GDM1 (cell line): ENCODE measurements at regions not wholly inside any gene's neighbourhood (a gene's known extent, or its start where the extent isn't known, plus 50 kb on each side); places are given as distances from the start of the nearest gene placed in this dataset.
"Not testable (repeated sequence)": the region's sequence is repeated elsewhere in the genome, so short reads cannot be mapped to it uniquely, and the experiment has no call there.

ENCODE experiments used
- DNase-seq: peaks from one replicate; lab custom pipeline; 2025; lab: John Stamatoyannopoulos, UW

DNA sequence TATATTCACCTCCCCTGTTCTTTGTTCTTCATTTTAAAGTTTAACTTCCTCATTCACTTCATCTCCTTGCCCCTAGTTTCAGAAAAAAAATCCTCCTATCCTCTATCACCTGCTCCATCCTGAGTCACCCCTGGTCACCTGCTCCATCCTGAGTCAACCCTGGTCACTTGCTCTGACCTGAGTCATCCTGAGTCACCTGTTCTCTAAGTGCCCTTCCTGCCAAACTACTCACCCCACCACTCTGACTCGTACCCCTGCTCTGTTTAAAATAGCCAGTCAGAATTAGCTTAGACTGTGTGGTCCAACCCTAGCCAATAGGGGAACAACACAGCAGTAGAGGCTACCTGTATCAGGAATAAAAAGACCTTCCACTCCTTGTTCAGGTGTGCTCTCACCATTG, 716.9 kb downstream of the ZBBX start:
- no peak for DNase-seq

DNA sequence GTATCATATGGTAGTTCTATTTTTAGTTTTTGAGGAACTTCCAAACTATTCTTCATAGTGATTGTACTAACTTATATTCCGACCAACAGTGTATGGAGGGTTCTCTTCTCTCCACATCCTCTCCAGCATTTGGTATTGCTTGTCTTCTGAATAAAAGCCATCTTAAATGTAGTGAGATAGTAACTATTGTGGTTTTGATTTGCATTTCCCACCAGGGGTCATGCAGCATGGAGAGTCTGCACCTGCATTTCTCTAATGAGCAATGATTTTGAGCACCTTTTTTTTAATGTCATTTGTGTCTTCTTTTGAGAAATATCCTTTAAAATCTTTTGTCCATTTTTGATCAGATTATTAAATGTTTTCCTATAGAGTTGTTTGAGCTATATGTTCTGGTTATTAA, 718.5 kb downstream of the ZBBX start:
- DNase-seq: no peak

DNA sequence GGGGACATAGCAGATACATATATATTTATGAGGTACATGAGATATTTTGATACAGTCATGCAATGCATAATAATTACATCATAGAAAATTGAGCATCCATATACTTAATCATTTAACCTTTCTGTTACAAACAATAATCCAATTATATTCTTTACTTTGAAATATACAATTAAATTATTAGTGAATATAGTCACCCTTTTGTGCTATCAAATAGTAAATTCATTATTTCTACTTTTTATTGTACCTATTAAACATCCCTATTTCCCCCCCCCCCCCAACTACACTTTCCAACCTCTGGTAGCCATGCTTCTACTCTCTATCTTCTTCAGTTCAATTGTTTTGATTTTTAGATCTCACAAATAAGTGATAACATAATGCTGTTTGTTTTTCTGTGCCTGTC, 719.1 kb downstream of the ZBBX start:
- DNase-seq: no peak

DNA sequence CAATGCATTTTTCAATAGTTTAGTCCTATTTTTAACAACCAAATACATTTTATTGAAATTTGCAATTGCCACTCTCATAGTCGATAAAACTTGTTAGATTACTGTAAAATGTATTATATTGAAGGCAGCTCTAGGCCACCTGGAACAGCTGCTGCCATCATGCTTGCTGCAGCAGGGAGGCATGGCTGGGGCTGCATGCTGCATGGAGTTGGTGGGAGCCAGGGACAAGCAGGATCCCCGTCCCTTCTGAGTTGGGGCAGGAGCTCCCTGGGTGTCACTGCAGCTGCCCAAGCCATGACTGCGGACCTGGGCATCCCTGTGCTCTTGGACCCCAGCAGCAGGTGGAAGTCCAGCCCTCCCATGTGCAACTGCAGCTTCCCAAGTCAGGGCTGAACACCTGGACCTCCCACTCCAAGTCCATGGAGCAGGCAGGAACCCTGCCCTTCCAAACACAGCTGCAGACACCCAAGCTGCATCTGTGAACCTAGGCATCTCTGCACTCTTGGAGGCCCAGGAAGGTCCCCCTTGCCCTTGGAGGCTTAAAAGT, 742.0 kb downstream of the ZBBX start:
- DNase-seq: no peak

DNA sequence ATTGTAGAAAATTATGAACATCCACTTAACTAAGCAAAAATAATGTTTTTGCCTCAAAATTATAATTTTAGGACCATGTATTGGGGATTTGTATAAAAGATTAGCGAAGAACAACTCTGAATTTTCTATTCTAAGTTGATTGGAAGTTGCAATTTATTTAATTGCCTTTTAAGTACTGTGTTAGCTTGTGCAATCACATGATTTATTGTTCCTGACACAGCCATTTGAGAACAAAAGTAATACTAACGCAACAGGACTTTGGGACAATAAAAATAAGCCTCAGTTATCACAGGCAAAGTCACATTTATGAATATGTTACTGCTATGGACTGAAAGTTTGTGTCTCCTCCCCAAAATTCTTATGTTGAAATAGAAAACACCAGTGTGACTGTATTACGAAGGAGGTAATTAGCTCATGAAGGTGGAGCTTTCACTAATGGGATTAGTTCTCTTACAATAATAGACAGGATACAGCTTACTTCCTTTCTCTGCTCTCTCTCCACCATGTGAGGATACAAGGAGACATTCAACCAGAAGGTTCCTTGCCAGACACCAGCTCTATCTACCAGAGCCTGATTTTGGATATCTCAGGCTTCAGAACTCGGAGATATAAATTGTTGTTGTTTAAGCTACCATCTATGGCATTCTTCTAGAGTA, 745.9 kb downstream of the ZBBX start:
- no peak for DNase-seq

DNA sequence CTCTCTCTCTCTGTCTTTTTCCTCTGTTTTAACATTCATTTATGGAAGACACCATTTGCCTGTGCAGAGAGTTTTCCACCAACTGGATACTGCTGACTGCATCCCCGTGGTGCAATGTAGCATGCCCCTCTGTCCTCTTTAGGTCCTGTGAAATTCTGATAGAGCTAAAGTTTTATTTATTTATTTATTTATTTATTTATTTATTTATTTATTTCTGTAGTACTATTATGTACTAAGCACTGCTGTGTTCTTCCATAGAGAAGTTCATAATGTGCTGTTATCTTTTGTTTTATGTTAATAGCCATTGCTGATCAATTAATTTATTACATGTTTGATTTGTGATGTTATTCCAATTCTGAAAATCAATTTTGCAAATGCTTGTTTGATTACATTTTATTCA, 749.9 kb downstream of the ZBBX start:
- no peak for DNase-seq

DNA sequence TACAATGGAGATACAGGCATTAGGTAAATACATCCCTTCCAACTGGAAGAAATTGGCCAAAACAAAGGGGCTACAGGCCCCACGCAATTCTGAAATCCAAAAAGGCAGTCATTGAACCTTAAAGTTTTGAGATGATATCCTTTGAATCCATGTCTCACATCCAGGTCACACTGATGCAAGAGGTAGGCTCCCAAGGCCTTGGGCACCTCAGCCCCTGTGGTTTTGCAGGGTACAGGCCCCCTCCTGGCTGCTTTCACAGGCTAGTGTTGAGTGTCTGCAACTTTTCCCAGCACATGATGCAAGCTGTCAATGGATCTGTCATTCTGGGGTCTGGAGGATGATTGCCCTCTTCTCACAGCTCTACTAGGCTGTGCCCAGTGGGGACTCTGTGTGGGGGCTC, 766.7 kb downstream of the ZBBX start:
- no peak for DNase-seq

DNA sequence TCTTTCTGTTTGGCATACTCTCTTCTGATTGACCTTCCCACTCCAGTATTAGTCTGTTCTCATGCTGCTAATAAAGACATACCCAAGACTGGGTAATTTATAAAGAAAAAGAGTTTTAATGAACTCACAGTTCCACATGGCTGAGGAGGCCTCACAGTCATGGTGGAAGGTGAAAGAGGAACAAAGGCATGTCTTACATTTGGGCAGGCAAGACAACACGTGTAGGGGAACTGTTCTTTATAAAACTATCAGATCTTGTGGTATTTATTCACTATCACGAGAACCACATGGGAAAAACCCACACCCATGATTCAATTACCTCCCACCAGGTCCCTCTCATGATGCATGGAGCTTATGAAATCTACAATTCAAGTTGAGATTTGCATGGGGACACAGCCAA, 767.3 kb downstream of the ZBBX start:
- DNase-seq: not testable (repeated sequence)

DNA sequence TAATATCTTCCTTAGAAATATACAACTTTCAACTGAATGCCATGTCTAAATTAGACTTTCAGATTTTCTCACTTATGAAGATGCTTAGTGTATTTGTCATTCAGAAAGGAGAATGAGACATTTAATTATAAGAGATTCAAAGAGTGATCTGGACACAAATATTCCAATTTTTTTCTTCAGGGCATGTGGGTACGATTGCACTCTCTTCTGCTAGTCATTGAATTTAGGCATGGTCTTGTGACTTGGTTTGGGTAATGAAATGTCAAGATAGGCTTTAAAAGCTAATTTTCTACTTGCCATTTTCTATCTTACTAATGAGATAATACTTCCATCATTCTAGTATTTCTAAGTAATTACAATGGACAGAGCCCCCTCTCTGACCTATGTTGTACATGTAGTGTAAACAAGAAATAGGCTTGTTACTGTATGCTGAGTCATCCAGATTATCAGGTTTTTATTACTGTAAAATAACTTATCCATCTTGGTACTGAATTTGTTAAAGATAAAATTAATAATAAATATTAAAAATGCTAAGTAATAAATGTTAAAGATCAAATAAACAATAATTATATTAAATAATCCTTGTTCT, 770.8 kb upstream of the BCHE start:
- DNase-seq: no peak

DNA sequence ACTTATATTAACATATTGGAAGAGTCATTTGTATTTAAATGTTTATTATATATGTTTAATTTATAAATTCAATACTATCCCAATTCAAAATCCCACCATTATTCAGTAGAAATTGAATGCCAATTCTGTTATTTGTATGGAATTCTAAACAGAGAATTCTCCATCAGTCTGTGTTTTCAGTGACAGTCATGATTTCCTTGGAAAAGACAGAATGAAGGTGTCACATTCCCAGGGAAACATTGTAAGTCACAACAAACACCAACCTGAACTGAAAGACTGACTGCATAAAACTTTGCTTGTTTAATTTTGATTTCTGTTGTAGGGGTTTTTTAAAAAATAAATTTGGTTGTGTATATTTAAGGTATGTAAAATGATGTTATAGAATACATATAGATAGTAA, 769.8 kb upstream of the BCHE start:
- DNase-seq: no peak

DNA sequence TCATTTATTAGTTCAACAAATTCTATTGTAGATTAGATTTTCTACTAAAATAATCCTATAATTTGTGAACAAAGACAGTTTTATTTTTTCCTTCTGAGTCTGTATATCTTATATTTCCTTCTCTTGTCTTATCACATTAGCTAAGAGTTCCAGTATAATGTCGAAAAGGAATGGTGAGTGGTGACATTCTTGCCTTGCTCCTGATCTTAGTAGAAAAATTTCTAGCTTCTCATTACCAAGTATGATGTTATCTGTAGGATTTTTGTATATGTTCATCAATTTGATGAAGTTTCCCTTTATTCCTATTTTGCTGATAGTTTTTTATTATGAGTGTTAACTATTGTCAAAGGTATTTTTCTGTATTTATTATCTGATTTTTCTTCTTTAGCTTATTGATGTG, 756.6 kb upstream of the BCHE start:
- DNase-seq: no peak

DNA sequence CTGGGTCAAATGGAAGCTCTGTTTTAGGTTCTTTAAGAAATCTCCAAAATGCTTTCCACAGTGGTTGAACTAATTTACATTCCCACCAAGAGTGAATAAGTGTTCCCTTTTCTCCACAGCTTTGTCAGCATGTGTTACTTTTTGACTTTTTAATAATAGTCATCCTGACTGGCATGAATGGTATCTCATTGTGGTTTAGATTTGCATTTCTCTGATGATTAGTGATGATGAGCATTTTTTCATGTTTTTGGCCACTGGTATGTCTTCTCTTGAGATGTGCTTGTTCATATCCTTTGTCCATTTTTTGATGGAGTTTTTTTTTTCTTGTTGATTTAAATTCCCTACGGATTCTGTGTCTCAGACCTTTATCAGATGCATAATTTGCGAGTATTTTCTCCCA, 745.0 kb upstream of the BCHE start:
- no peak for DNase-seq

DNA sequence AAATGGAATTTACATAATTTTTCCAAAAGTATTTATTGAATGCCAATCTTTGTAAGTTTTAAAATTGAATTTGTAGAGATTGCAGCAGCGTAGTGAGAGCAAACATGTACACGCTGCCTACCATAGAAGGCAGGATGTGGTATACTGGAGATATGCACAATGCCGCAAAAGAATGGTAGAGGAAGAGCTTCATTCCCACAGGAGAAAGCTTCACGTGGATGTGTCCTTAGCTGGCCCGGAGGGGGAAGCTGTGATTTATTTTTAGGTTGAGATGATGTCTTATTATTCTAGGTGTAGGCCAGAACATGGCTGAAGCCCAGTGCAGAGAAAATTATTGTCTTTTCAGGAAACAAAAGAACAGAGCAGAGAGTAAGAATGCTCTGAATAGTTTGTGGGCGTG, 743.3 kb upstream of the BCHE start:
- no peak for DNase-seq

DNA sequence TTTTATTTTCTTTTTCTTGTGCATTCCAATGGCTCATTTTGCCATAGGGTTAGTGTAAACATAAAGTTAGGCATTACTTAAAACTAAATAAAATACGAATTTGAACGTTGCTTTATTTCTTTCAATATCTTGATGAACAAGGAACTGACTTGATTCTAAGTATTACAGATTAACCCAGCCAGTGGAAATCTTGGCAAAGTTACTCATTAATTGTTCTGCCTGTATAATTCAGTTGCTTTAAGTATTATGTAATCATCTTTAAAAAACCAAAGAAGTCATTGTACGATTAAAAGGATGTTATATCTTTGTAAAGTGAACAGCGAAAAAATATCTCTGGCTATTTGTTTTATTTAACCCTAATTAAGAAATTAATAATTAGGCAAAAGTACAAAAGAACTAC, 737.9 kb upstream of the BCHE start:
- DNase-seq: no peak

DNA sequence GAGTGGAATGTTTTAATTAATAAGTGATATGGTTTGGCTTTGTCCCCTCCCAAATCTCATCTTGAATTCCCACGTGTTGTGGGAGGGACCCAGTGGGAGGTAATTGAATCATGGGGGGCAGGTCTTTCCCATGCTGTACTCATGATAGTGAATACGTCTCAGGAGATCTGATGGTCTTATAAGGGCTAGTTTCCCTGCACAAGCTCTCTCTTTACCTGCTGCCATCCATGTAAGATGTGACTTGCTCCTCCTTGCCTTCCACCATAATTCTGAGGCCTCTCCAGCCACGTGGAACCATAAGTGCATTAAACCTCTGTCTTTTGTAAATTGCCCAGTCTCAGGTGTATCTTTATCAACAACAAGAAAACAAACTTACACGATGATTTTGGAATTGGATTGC, 734.5 kb upstream of the BCHE start:
- not testable (repeated sequence) for DNase-seq

DNA sequence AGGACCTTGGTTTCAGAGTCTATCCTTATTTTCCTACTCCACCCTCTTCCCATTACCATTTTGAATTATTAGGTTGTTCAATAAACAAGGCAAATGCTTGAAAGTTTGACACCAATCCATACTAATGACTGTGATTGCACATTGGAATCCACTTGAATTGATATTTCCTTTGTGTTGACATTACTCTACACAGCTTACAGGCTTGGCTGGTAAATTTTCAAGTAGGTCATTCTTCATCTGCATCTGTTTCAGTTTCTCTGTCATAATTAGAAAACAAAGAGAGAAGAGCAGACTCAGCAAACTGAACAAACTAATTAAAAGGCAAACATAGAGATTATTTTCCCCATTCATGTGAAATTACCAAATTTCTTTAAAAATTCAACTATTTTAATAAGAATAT, 732.9 kb upstream of the BCHE start:
- no peak for DNase-seq

DNA sequence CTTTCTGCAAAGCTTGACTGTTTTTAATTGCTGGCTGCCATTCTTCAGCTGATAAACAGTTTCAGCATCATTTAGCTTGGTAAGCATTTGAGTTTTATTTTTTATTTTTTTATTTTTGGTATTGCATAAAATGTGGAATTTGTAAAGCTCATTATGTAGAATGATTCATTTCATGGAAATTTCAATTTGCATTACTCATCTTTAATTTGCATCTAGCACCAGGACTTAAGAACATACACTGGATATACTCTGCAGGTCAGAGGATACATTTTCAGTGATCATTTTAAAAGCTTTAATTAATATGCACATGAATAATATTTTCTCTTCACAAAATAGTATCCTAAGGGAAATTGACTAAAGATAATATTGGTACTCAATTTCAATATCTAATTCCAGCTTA, 732.4 kb upstream of the BCHE start:
- DNase-seq: no peak

DNA sequence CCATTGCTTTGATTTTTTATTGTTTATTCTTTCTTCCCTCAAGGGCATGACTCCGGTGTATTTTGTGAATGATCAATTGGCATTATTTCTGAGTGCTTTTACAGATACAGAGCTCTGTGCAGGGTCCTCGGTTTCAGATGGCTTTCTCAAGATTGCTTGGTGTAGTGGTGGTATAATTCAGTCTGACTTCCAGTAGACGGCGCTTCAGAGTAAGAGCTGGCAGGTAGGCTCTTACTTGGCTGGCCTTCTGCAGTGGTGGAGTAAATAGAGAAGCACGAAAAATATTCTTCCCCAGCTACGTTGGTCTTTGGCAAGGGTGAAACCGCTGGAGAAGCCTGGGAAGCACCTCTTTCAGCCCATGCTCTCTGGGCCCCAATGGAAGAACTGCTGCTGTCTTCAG, 723.0 kb upstream of the BCHE start:
- DNase-seq: no peak

DNA sequence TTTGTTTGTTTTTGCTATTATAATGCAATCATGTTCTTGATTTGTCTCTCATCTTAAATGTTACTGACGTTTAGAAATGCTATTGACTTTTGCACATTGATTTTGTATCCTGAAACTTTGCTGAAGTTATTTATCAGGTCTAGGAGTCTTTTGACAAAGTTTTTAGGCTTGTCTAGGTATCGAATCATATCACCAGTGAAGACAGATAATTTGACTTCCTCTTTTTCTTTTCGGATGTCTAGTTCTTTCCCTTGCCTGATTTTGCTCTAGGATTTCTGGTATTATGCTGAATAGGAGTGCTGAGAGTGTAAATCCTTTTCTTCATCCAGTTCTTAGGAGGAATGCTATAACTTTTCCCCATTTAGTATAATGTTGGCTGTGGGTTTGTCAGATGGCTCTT, 719.7 kb upstream of the BCHE start:
- DNase-seq: no peak

DNA sequence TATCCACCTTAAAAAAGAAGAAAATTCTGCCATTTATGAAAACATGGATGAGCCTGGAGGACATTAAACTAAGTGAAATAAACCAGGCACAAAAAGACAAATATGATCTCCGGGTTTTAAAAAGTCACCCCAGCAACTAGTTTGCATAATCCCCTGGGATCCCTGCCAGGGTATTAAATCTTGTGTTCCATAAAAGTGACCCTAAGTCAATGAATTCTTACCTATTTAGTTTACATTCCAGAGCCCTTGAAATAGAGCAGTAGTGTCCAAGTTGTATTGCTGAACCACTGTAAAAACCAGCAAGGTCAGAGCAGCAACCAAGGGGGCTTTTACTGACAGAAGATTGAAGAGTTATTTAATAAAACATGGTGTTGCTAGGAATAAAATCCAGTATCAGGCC, 716.8 kb upstream of the BCHE start:
- DNase-seq: no peak

DNA sequence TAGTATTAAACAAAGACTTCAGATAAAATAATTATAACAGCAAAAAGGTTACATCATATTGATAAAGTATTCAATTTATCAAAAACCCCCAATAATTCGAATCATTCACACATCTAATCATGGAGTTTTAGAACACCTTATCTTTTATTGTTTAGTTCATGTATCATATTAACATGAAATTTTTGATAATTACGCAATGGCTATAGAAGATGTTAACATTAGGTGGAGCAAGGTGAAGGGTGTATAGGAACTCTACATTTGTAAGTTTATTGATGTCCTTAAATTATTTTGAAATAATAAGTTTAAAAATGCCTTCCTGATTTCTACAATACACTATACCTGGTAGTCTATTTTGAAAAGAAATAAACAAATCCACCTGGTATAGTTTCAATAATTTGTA, 696.5 kb upstream of the BCHE start:
- no peak for DNase-seq

DNA sequence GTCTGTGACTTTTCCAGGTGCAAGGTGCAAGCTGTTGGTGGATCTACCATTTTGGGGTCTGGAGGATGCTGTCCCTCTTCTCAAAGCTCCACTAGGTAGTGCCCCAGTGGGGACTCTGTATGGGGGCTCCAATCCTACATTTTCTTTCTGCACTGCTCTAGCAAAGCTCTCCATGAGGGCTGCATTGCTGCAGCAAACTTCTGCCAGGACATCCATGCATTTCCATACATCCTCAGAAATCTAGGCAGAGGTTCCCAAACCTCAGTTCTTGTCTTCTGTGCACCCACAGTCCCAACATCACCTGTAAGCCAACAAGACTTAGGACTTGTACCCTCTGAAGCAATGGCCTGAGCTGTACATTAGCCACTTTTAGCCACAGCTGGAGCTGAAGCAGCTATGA, 694.5 kb upstream of the BCHE start:
- DNase-seq: no peak

DNA sequence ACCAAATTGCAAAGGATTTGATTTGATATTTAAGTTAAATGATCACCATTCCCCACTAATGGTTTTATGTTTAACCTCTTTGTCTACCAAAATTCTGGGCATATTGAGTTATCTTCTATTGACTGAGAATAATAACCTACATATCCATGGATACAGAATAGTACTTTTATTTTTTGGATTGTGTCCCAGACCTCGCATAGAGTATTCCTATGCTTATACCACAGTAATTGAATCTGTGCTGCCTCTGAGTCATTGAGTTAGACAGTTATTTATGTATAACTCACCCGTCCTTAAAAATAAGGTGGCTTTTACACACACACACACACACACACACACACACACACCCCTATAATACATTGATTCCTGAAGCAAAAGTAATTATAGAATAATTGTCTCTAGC, 690.1 kb upstream of the BCHE start:
- DNase-seq: no peak

DNA sequence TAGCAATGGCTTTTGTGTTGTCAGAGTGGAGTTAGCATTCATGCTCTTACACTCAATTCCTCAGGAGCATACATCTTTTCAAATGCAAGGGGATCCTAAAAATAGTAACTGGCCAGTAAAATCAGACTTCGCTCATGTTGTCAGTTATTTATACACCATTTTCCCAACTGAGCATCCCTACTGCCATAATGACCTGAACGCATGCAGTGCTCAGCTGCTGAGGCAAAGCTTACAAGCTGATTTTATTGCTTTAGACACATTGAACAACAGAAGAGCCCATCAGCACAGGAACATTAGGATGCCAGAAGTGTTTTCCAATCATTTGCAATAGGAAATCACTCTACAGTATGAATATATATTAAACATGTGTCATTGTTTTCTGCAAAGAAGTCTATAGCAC, 689.7 kb upstream of the BCHE start:
- DNase-seq: no peak
